Ishikawa (cell line): ENCODE measurements at regions not wholly inside any gene's neighbourhood (a gene's known extent, or its start where the extent isn't known, plus 50 kb on each side); places are given as distances from the start of the nearest gene placed in this dataset.

Source experiments
- CEBPB ChIP-seq: IDR thresholded peaks from 2 replicates; pipeline ENCODE4 v1.6.1; 2012
- CREB1 ChIP-seq: IDR thresholded peaks from 2 replicates; pipeline ENCODE4 v1.6.1; 2012; ENCODE audit warnings: low read depth
- EGR1 ChIP-seq: IDR thresholded peaks from 2 replicates; pipeline ENCODE4 v1.6.1; 2012
- EP300 ChIP-seq: IDR thresholded peaks from 2 replicates; pipeline ENCODE4 v1.6.1; 2012; ENCODE audit warnings: borderline replicate concordance
- FOXM1 ChIP-seq: IDR thresholded peaks from 2 replicates; pipeline ENCODE4 v1.6.1; 2012; ENCODE audit warnings: low read depth, borderline replicate concordance
- NFIC ChIP-seq: IDR thresholded peaks from 2 replicates; pipeline ENCODE4 v1.6.1; 2012
- RAD21 ChIP-seq: IDR thresholded peaks from 2 replicates; pipeline ENCODE4 v1.6.1; 2012; ENCODE audit warnings: low read depth
- REST ChIP-seq: IDR thresholded peaks from 2 replicates; pipeline ENCODE4 v1.6.1; 2012; ENCODE audit warnings: low read depth, mild to moderate bottlenecking
- TAF1 ChIP-seq: IDR thresholded peaks from 2 replicates; pipeline ENCODE4 v1.6.1; 2012; ENCODE audit warnings: low read depth, mild to moderate bottlenecking
- TCF12 ChIP-seq: IDR thresholded peaks from 2 replicates; pipeline ENCODE4 v1.6.1; 2012; ENCODE audit warnings: low read depth
- TEAD4 ChIP-seq: IDR thresholded peaks from 2 replicates; pipeline ENCODE4 v1.6.1; 2012
- USF1 ChIP-seq: IDR thresholded peaks from 2 replicates; pipeline ENCODE4 v1.6.1; 2012
- YY1 ChIP-seq: IDR thresholded peaks from 2 replicates; pipeline ENCODE4 v1.6.1; 2012; ENCODE audit warnings: low read depth
- ZBTB7A ChIP-seq: IDR thresholded peaks from 2 replicates; pipeline ENCODE4 v1.6.1; 2012; ENCODE audit warnings: low read depth
- TF ChIP-seq, protein P1 (sequence below): IDR thresholded peaks from 2 replicates; pipeline ENCODE4 v1.6.1; 2012

DNA sequence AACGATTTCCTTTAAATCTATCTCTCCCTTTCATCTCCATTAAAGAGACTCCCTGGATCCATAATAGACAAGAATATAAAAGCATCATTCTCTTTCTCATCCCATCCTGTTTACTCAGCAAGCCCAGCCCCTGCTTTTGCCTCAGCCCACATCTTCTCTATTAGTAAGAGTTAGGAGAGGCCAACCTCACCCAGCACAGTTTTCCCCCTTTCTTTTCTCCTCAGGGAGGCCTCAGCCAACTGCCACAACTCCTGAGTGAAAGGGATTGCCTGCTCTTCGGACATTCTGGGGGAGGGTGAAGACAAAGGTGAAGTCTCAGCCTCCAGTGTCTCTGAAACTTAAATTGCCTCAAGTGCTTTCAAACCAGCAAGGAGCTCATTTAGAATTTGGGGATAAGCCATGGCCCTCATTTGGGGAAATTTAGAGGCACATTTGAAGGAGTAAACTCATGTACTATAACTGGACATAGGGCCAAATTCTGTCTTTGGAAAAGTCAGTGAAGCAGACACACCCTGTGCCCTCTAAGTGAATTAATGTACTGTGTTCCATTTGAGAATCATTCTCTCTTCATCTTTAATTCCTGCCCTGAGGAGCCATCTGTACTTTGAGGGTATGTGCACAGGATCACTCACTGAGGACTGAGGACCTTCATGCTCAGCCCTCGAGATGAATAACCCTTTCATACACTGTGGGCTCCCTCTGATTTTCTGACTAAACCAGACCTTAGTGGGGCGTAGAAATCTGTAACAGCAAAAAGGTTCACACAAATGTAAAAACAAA, 82.5 kb downstream of the SOX2 start:
- TF ChIP-seq YY1 (no peak), NFIC (no peak), TAF1 (no peak)

DNA sequence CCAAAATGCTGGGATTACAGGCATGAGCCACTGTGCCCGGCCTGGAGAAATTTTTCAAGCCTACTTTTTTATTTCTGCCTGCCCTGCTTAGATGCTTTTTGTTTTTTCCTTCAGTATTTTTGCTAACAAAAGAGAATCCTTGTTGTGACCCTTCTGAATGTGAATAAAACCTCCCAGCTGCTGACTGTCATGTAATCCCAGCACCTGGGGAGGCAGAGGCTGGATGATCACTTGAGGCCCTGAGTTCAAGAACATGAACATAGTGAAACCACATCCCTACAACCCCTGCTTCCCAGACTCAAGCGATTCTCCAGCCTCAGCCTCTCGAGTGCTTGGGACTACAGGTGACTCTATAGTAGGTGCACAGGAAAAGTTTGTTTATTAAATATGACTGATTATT, 84.9 kb downstream of the SOX2 start:
- no peak for TF ChIP-seq ZBTB7A
- TF ChIP-seq NFIC: no peak
- TF ChIP-seq TAF1: no peak
- no peak for TF ChIP-seq TCF12
- TF ChIP-seq EGR1: no peak
- no peak for TF ChIP-seq YY1
- no peak for TF ChIP-seq RAD21
- TF ChIP-seq REST: no peak
- TF ChIP-seq TEAD4: no peak
- TF ChIP-seq EP300: no peak
- TF ChIP-seq, protein P1, sequence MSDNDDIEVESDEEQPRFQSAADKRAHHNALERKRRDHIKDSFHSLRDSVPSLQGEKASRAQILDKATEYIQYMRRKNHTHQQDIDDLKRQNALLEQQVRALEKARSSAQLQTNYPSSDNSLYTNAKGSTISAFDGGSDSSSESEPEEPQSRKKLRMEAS: no peak
- TF ChIP-seq USF1: no peak

GRCh38 chr3:181797431-181797830, 85.7 kb downstream of the SOX2 start:
- TF ChIP-seq CEBPB: no peak
- no peak for TF ChIP-seq FOXM1
- TF ChIP-seq TCF12: no peak
- TF ChIP-seq CREB1: no peak
- no peak for TF ChIP-seq TEAD4

DNA sequence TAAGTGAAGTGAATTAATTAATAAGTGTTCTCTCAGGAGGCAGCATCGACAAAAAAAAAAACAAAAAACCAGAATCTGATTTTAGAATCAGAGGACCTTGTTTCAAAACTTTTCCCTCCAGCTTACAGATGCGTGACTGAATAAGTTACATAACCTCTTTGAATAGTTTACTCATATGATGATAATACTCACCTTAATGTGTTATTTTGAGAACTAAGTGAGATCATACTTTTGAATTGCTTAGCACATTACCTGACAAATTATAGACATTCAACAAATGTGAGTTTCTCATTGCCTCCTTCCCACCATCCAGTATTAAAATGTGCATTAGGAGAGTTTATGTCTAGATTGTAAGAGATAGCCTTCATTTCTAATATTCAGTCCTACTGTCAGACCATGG, 94.0 kb downstream of the SOX2 start:
- no peak for TF ChIP-seq TAF1
- TF ChIP-seq CEBPB: no peak
- no peak for TF ChIP-seq REST
- no peak for TF ChIP-seq CREB1
- TF ChIP-seq, protein P1: no peak
- no peak for TF ChIP-seq NFIC
- TF ChIP-seq YY1: no peak
- TF ChIP-seq RAD21: no peak
- no peak for TF ChIP-seq EGR1
- no peak for TF ChIP-seq USF1
- TF ChIP-seq EP300: no peak

DNA sequence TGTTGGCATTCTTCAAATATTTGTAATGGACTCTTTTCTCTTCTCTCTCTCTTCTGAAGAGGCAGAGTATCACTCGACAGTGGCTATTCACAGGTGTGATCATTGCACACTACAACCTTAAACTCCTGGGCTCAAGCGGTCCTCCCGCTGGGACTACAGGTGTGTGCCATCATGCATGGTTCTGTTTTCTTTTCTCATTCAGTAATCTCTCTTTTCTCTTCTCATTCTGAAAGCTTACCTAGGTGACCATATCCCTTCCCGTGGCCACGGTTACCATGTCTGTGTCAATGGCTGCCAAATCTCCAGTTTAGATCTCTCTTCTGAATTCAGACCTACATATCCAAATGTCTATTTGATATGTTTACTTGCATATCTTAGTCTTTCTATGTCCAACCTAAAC, 96.3 kb downstream of the SOX2 start:
- TF ChIP-seq ZBTB7A (no peak), EP300 (no peak), CEBPB (no peak), TAF1 (no peak), NFIC (no peak), EGR1 (no peak), REST (no peak), FOXM1 (no peak), RAD21 (no peak), YY1 (no peak), CREB1 (no peak), TCF12 (no peak), TEAD4 (no peak), USF1 (no peak)
- TF ChIP-seq, protein P1: no peak
